Left lung (tissue), 4 donors: ENCODE measurements at regions not wholly inside any gene's neighbourhood (a gene's known extent, or its start where the extent isn't known, plus 50 kb on each side); places are given as distances from the start of the nearest gene placed in this dataset.

Experiments used
- ATAC-seq: fragments of 200-7000 bp; cut with Tn5 transposase; one replicate; pipeline ENCODE4 v1.9.1; 2020; ENCODE audit warnings: moderate library complexity
- DNase-seq, 4 donors: peaks; one replicate each; pipeline ENCODE4 v3.0.0-alpha.2; 2013 to 2020
- H3K27ac ChIP-seq, 2 donors: fragments of 200-600 bp; sonication (generic) in 1 of 2; one replicate each; pipeline versions ENCODE4 v1.5.0 to v1.8.0; 2020 to 2021
- H3K27me3 ChIP-seq, 2 donors: fragments of 200-600 bp; sonication (generic) in 1 of 2; one replicate each; pipeline versions ENCODE4 v1.5.0 to v1.8.0; 2020 to 2021
- H3K36me3 ChIP-seq, 2 donors: fragments of 200-600 bp; sonication (generic) in 1 of 2; one replicate each; pipeline versions ENCODE4 v1.5.0 to v1.8.0; 2020 to 2021
- H3K4me1 ChIP-seq, 2 donors: fragments of 200-600 bp; one replicate each; pipeline ENCODE4 v1.8.0; 2021
- H3K4me3 ChIP-seq, 2 donors: fragments of 200-600 bp; sonication (generic) in 1 of 2; one replicate each; pipeline versions ENCODE4 v1.5.0 to v1.8.0; 2020 to 2021; ENCODE audit warnings: mild to moderate bottlenecking in 1 of 2
- H3K9me3 ChIP-seq, 2 donors: fragments of 200-600 bp; sonication (generic) in 1 of 2; one replicate each; pipeline versions ENCODE4 v1.5.0 to v1.8.0; 2020 to 2021
- CTCF ChIP-seq, 2 donors: fragments of 200-600 bp; sonication (generic) in 1 of 2; IDR thresholded peaks; one replicate each; pipeline versions ENCODE4 v1.5.0 to v1.8.0; 2021; ENCODE audit warnings: antibody characterized with exemption in 2 of 2
- intact Hi-C, 2 donors: fragments of 100-400 bp; cut with DNase I; formaldehyde crosslinking; loops; one replicate each; pipeline versions ENCODE4 v1.11.2 to v1.14.2; 2022
- donor health status: DM: no; HTN: yes; CAD: no.
- donor health status: DM: no; HTN: no; CAD: no.

DNA sequence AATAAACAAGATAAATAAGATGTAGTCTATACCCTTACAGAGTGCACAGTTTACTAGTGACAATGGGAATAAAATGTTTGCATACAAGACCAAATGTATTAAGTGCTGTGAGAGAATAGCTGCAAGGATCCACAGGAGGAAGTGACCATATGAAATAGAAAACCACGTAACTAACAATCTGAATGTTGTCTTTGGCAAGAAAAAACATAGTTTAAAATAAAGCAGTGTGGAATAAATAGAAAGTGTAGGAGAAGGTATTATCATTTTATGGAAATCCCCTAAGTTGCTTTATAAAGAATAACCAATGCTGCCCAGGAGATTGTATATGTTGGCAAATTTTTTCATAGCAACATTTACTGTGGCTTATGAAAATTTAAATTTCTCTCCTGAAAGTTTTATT lies 116.1 kb downstream of the PCDH7 start:
- Histone ChIP-seq H3K4me3 (no peak overlapping the region), H3K9me3 (no peaks in the 10 kb centered on the region), H3K27ac (no peak overlapping the region), H3K27me3 (no peaks in the 10 kb centered on the region), H3K4me1 (no peaks in the 10 kb centered on the region), H3K36me3 (no peaks in the 10 kb centered on the region)
- ATAC-seq: no peak
- TF ChIP-seq CTCF (IDR thresholded peaks at IDR 0.05): no peak
- DNase-seq: no peak
- intact Hi-C loops: no loop called here

DNA sequence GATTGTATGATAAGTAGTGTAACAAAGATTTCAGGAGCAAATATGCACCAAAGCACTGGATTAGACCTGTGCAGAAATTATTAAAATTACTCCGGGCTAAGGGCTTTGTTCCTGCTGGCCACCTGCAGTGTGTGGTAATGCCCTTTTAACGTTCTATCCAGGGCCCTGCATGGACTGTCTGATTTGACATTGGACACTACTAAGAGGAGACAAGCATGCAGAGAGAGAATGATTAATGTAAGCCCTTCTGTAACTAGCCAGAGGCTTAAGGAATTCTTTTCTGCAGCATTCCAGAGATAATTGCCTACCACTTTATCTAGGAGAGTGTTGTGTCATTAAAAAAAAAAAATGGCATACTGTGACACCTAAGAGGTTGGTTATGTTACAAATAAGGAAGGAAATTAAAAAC lies 117.0 kb downstream of the PCDH7 start:
- H3K4me3 ChIP-seq: no peak overlapping the region
- ATAC-seq: no peak
- no peaks in the 10 kb centered on the region for H3K27me3 ChIP-seq
- no peak overlapping the region for H3K27ac ChIP-seq
- no peak for DNase-seq
- intact Hi-C loops: no loop called here
- H3K4me1 ChIP-seq: no peaks in the 10 kb centered on the region
- H3K36me3 ChIP-seq: no peaks in the 10 kb centered on the region
- no peaks in the 10 kb centered on the region for H3K9me3 ChIP-seq
- TF ChIP-seq CTCF (IDR thresholded peaks at IDR 0.05): no peak

GRCh38 chr4:30837861-30838260 lies 117.7 kb downstream of the PCDH7 start:
- ATAC-seq (no peak), DNase-seq (no peak)
- no peak overlapping the region for H3K4me3 ChIP-seq
- no peaks in the 10 kb centered on the region for H3K9me3 ChIP-seq
- no peaks in the 10 kb centered on the region for H3K36me3 ChIP-seq
- no peaks in the 10 kb centered on the region for H3K4me1 ChIP-seq
- no peak overlapping the region for H3K27ac ChIP-seq
- H3K27me3 ChIP-seq: no peaks in the 10 kb centered on the region
- TF ChIP-seq CTCF (IDR thresholded peaks at IDR 0.05): no peak
- intact Hi-C loops: no loop called here

DNA sequence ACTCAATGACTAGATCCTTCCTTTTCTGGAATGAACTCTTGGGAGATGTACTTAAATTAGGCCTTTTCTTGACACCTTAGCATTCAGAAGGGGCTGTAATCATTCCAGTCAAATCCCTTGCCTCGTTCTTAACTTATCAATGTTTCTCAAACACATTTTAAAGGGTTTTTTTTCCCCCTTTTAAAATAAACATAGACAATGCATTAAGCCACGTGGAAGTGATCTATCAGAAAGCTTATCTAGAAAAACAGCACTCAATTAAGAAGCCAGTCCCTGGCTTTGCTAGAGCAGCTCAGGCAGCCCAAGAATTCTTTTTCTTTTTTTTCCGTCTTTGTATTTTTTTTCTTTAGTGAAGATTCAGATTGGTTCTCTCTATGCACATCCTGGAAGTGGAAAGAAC lies 118.2 kb downstream of the PCDH7 start:
- TF ChIP-seq CTCF (IDR thresholded peaks at IDR 0.05): no peak
- ATAC-seq: no peak
- DNase-seq: no peak

GRCh38 chr4:30839583-30840520 lies 119.7 kb downstream of the PCDH7 start:
- intact Hi-C loops: no loop called here
- H3K27me3 ChIP-seq: no peaks in the 10 kb centered on the region
- no peak overlapping the region for H3K27ac ChIP-seq
- no peak overlapping the region for H3K4me3 ChIP-seq
- no peak for TF ChIP-seq CTCF (IDR thresholded peaks at IDR 0.05)
- H3K36me3 ChIP-seq: no peaks in the 10 kb centered on the region
- H3K9me3 ChIP-seq: no peaks in the 10 kb centered on the region
- DNase-seq (no peak), ATAC-seq (peak; percentile 42)
- H3K4me1 ChIP-seq: no peaks in the 10 kb centered on the region

More for the DNA sequence above, 118.2 kb downstream of the PCDH7 start:
- no peaks in the 10 kb centered on the region for H3K9me3 ChIP-seq
- no peaks in the 10 kb centered on the region for H3K4me1 ChIP-seq
- H3K27me3 ChIP-seq: no peaks in the 10 kb centered on the region
- no peak overlapping the region for H3K4me3 ChIP-seq
- no peaks in the 10 kb centered on the region for H3K36me3 ChIP-seq
- intact Hi-C loops: no loop called here
- no peak overlapping the region for H3K27ac ChIP-seq
